KMS-11 (cell line): ENCODE measurements at regions not wholly inside any gene's neighbourhood (a gene's known extent, or its start where the extent isn't known, plus 50 kb on each side); places are given as distances from the start of the nearest gene placed in this dataset.

ENCODE experiments used
- H2AFZ ChIP-seq: fragments of 200-600 bp; sonication (generic); 2 replicates; pipeline ENCODE4 v1.6.1; 2016; ENCODE audit warnings: antibody characterized with exemption, mixed run types, low read depth
- H3K27ac ChIP-seq: fragments of 200-600 bp; sonication (generic); 2 replicates; pipeline ENCODE4 v1.6.1; 2016; ENCODE audit warnings: mild to moderate bottlenecking, mixed run types
- H3K27me3 ChIP-seq: fragments of 200-600 bp; sonication (generic); 2 replicates; pipeline ENCODE4 v1.6.1; 2017; ENCODE audit warnings: mild to moderate bottlenecking, low read depth, mixed run types, moderate library complexity; ENCODE audit not compliant: insufficient read depth
- H3K36me3 ChIP-seq: fragments of 200-600 bp; sonication (generic); 2 replicates; pipeline ENCODE4 v1.6.1; 2017; ENCODE audit warnings: mild to moderate bottlenecking, mixed run types; ENCODE audit not compliant: insufficient read depth
- H3K4me1 ChIP-seq: fragments of 200-600 bp; sonication (generic); 2 replicates; pipeline ENCODE4 v1.6.1; 2016; ENCODE audit warnings: mild to moderate bottlenecking, low read depth, mixed run types; ENCODE audit not compliant: poor library complexity, severe bottlenecking
- H3K4me2 ChIP-seq: fragments of 200-600 bp; sonication (generic); 2 replicates; pipeline ENCODE4 v1.7.0; 2016; ENCODE audit warnings: mild to moderate bottlenecking, mixed run types
- H3K4me3 ChIP-seq: fragments of 200-600 bp; sonication (generic); IDR thresholded peaks from 2 replicates; pipeline ENCODE4 v1.6.1; 2017; ENCODE audit warnings: low read depth, low read length, mixed read lengths; ENCODE audit not compliant: insufficient read depth
- H3K79me2 ChIP-seq: fragments of 200-600 bp; sonication (generic); 2 replicates; pipeline ENCODE4 v1.6.1; 2016; ENCODE audit warnings: low read depth, mixed run types; ENCODE audit not compliant: insufficient read depth
- H3K9ac ChIP-seq: fragments of 200-600 bp; sonication (generic); 2 replicates; pipeline ENCODE4 v1.6.1; 2016; ENCODE audit warnings: mild to moderate bottlenecking, mixed run types
- H4K20me1 ChIP-seq: fragments of 200-600 bp; sonication (generic); 2 replicates; pipeline ENCODE4 v1.6.1; 2016; ENCODE audit warnings: mild to moderate bottlenecking, mixed run types; ENCODE audit not compliant: insufficient read depth
- TF ChIP-seq, protein P1 (sequence below): fragments of 200-600 bp; sonication (generic); conservative IDR thresholded peaks from 2 replicates; pipeline ENCODE4 v1.6.1; 2017; ENCODE audit warnings: low read depth, mild to moderate bottlenecking, antibody characterized with exemption, low read length, moderate library complexity, mixed read lengths

- H3K4me2 ChIP-seq: no peak overlapping the region
- no peaks in the 10 kb centered on the region for H3K36me3 ChIP-seq
- no peak overlapping the region for H3K9ac ChIP-seq
- no peak overlapping the region for H3K27ac ChIP-seq
- no peak overlapping the region for H3K4me3 ChIP-seq
- H2AFZ ChIP-seq: no peak overlapping the region
- TF ChIP-seq, protein P1, sequence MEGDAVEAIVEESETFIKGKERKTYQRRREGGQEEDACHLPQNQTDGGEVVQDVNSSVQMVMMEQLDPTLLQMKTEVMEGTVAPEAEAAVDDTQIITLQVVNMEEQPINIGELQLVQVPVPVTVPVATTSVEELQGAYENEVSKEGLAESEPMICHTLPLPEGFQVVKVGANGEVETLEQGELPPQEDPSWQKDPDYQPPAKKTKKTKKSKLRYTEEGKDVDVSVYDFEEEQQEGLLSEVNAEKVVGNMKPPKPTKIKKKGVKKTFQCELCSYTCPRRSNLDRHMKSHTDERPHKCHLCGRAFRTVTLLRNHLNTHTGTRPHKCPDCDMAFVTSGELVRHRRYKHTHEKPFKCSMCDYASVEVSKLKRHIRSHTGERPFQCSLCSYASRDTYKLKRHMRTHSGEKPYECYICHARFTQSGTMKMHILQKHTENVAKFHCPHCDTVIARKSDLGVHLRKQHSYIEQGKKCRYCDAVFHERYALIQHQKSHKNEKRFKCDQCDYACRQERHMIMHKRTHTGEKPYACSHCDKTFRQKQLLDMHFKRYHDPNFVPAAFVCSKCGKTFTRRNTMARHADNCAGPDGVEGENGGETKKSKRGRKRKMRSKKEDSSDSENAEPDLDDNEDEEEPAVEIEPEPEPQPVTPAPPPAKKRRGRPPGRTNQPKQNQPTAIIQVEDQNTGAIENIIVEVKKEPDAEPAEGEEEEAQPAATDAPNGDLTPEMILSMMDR: no peak
- no peaks in the 10 kb centered on the region for H3K79me2 ChIP-seq
- no peaks in the 10 kb centered on the region for H4K20me1 ChIP-seq
- no peaks in the 10 kb centered on the region for H3K27me3 ChIP-seq
- H3K4me1 ChIP-seq: no peaks in the 10 kb centered on the region
These were observed 149.1 kb downstream of the NUFIP1 start for GRCh38 chr13:44840131-44840530.

GRCh38 chr13:44837250-44837649 lies 152.0 kb downstream of the NUFIP1 start:
- no peaks in the 10 kb centered on the region for H3K79me2 ChIP-seq
- H3K27ac ChIP-seq: no peak overlapping the region
- H3K9ac ChIP-seq: no peak overlapping the region
- no peaks in the 10 kb centered on the region for H3K27me3 ChIP-seq
- no peak overlapping the region for H2AFZ ChIP-seq
- no peaks in the 10 kb centered on the region for H3K4me1 ChIP-seq
- TF ChIP-seq, protein P1: no peak
- H3K4me3 ChIP-seq: no peak overlapping the region
- no peaks in the 10 kb centered on the region for H4K20me1 ChIP-seq
- no peak overlapping the region for H3K4me2 ChIP-seq
- no peaks in the 10 kb centered on the region for H3K36me3 ChIP-seq

- no peaks in the 10 kb centered on the region for H3K27me3 ChIP-seq
- H3K4me2 ChIP-seq: no peak overlapping the region
- H4K20me1 ChIP-seq: no peaks in the 10 kb centered on the region
- H3K4me1 ChIP-seq: no peaks in the 10 kb centered on the region
- H3K36me3 ChIP-seq: no peaks in the 10 kb centered on the region
- no peak overlapping the region for H3K27ac ChIP-seq
- TF ChIP-seq, protein P1: no peak
- H2AFZ ChIP-seq: no peak overlapping the region
- no peak overlapping the region for H3K4me3 ChIP-seq
- no peak overlapping the region for H3K9ac ChIP-seq
- H3K79me2 ChIP-seq: no peaks in the 10 kb centered on the region
These were observed 154.9 kb downstream of the NUFIP1 start for GRCh38 chr13:44834404-44834803.

DNA sequence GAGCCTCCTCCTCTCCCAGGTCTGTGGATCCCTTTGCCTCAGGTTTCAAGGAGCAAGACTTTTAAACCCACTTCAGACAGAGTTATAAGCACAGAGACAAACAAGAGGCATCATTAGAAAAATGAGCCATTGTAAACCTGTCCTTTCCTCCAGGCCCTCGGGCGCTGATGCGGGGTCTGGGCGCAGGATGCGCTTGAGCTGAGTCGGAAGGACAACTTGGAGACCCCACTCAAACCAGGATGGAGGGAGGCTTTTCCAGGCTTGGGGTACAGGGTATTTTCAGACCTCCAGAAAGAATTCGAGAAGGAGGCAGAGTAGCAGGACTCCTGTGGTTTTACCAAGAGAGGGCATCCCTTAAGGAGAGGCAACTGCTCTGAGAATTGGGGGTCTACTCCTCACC lies 155.6 kb downstream of the NUFIP1 start:
- H3K9ac ChIP-seq: no peak overlapping the region
- no peaks in the 10 kb centered on the region for H3K36me3 ChIP-seq
- TF ChIP-seq, protein P1: no peak
- H2AFZ ChIP-seq: no peak overlapping the region
- H3K4me2 ChIP-seq: no peak overlapping the region
- H3K27ac ChIP-seq: no peak overlapping the region
- H4K20me1 ChIP-seq: no peaks in the 10 kb centered on the region
- no peaks in the 10 kb centered on the region for H3K4me1 ChIP-seq
- H3K4me3 ChIP-seq: no peak overlapping the region
- H3K27me3 ChIP-seq: no peaks in the 10 kb centered on the region
- no peaks in the 10 kb centered on the region for H3K79me2 ChIP-seq
